Fibroblast of peridontal ligament (primary cell): ENCODE measurements at regions not wholly inside any gene's neighbourhood (a gene's known extent, or its start where the extent isn't known, plus 50 kb on each side); places are given as distances from the start of the nearest gene placed in this dataset.

Experiments
- DNase-seq: peaks from one replicate; pipeline ENCODE4 v3.0.0-alpha.2; 2010; ENCODE audit errors: extremely low read depth

DNA sequence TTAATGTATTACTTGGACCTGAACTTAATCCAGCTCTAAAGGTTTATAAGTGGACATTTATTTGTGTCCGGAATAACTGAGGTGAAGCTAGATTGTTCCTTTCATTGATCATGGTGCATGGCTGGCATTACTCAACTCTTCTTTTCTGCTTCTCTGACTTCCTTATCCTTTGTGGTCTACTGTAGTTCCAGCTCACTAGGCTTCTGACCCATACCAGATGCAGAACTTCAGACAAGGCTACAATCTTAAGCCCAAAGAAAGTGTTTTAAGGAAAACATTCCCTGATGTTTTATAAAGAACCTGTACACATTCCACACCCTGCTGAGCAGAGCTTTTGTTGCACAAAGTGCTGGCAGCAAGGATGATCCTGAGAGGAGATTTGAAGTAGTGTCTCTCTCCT is 250.8 kb upstream of the TGFBR2 start:
- peak; percentile 58 for DNase-seq

DNA sequence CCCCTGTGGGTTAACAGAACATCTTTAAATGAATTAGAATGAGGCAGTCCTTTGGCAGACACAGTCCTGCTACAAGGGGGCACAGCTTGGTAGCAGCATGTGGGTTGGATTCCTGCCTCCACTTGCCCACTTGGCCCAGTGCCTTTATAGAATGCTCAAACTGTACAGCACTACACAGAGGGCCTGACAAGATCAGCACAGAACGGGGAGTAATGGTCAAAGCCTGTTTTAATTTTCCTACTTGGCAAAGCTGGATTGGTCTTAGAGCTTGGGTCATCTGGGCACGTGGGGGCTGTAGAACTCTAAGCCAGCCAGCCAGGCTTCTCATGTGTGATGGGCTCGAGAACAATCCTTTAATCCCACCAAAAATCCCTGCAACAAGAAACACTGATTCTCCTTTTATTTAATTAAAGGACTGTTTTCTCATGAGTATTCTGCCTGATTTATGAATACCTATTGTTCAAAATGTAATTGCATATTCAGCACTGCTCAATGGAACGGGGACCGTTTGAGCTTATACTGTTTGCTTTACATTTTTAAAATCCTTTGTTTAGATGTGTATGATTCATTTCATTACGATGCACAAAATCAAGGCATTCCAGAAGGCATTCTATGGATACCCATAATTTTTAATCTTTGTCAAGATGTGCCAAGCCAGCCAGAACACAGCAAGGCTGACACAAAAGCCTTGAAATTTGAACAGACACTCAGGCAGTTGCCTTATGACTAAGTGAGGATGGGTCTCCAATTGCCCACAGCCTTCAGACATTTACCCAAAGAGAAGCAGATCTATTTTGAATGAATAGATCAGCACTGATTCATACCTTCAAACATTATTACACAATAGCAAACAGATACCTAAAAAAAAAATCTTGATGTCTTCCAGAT is 249.3 kb upstream of the TGFBR2 start:
- DNase-seq = no peak

DNA sequence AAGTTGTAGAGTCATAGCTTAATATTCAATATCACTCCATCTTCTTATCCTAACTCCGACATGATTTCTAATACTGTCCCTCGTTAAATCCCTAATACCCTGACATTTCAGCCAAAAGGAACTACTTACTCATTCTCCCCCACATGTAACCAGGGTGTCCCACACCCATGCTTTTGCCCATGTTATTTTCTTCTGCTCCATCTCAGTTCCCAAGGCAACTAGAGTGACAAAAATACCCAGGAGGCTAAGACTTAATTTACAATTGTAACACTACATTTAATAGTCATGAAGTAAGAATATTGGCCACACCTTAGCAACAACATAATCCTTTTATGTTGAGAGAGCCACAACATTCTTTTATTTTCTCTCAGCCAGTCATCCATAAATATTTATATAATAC is 248.5 kb upstream of the TGFBR2 start:
- no peak for DNase-seq

DNA sequence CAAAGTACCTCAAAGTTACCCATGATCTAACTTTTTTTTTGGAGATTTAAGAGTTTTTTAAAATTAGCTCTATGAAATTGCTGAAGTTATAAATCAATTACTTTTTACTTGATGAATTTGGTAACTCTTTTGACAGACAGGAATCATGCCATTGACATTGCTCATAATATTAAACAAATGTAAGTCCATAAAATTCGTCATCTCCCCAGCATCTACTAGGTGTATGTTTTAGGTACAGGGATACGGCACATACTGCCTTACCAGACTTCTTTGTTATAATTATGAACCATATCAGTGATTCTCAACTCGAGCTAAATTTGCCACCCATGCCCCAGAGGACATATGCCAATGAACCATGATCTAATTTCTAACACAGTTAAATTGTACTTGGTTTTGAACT is 247.5 kb upstream of the TGFBR2 start:
- DNase-seq = no peak

DNA sequence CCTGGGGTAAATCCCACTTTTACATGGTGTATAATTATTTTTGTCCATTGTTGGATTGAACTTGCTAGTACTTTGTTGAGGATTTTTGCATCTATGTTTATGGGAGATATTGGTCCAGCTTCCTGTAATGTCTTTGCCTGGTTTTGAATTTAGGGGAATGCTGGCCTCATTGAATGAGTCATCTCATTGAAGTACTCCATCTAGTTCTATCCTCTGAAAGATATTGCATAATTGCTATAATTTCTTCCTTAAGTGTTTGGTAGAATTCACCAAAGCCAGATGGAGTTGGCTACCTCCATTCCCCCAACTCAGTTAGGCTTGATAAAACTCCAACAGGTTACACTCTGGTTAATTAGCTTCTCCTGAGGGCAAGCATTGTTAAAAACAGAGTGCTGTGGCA is 237.4 kb upstream of the TGFBR2 start:
- peak; percentile 92 for DNase-seq

DNA sequence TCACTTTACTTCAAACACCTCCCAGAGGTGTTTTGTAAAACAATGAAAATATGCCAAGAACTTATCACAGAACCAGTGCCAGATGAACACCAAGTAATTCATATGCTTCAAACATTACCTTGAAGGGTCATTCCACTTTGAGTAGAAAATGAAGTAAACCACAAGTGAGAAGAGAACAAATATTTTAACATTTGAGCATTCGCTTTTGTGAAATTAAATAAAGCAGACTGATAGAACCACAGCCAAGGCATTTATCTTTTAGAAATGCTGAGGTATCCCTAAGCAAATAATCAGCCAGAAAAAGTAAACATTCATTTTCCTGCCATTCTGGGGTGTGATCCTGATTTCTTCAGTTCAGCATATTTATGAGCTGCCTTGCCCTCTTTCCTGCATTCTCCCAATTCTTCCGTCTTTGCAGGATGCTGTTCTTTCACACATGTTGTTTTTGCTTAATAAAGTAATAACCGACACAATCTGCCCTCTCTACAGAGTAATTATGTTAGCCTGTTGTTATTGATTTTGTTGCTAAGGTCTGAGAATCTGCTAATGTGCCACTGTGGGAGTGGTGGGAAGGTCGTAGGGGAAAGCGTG is 235.6 kb upstream of the TGFBR2 start:
- DNase-seq = no peak

DNA sequence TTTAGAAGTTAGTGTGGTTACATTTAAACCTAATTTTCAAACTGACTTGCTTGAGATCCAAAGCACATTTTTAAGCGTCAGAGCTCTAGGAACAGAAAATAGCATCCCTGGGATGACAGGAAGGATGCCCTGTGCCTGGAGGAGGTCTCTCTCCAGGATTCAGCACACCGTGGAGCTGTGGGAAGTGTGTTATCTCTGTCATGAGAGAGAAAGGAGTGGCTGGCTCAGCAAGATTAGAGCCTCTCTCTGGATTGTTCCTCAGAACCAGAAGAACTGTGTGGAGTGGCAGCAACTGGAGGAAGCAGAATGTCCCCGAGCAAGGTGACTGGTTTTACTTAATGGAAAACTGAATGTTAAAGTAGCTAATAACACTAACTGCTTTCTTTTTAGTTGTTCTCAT is 233.6 kb upstream of the TGFBR2 start:
- DNase-seq = no peak

DNA sequence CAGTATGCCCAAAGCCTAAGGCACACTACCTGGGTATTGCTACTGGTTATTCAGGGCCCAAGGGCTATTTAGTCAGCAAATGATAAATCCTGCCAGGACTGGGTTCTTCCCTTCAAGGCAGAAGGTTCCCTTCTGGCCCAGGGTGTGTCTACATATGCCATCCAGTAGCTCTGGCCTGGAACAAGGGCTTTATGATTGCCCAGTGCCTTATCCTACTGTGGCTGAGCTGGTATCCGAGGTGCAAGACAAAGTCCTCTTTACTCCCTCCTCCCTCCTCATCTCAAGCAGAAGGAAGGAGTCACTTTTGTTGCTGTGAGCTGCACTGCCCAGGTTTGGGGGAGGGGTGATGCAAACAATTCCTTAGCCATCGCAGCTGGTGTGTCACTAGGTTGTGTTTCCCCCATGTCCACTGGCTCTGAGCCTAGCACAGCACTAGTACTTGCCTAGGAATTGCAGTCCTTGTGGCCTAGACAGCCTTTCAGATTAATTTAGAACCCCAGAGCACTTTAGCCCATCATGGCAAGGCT is 221.8 kb upstream of the TGFBR2 start:
- DNase-seq = no peak

DNA sequence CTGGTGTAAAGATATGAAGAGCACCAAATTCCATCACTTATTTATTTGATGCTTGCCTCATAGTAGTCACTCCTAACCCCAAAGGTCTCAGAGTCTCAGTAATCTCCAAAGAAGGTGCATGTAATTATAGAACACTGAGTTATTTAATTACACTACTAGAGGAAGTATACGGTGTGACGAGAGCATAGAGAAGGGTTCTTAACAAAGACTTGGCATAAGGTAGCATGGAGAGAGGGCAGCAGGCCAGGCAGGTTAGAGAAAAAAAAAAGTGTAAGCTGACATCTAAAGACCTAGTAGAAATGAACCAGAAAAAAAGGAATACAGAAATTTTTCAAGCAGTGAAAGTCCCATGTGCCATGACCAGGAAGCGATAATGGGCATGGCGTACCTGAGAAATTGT is 213.3 kb upstream of the TGFBR2 start:
- DNase-seq = no peak

DNA sequence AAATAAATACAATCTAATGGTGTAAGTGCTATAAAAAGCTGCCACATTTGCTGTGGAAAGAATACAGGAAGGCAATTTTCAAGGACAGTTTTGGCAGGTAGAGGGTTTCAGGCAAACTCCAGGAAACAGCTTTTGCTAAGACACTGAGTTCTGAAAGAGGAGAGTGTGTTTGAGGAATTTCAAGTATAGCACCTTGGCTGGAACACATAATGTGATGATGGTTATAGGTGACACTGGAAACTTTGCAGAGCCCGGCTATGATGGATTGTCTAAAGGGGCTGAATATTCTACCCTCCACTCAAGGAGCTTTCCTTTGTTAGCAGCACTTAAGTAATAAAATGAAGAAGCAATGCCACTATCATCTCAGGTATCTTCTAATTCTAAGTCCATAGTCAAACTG is 209.4 kb upstream of the TGFBR2 start:
- DNase-seq = no peak

DNA sequence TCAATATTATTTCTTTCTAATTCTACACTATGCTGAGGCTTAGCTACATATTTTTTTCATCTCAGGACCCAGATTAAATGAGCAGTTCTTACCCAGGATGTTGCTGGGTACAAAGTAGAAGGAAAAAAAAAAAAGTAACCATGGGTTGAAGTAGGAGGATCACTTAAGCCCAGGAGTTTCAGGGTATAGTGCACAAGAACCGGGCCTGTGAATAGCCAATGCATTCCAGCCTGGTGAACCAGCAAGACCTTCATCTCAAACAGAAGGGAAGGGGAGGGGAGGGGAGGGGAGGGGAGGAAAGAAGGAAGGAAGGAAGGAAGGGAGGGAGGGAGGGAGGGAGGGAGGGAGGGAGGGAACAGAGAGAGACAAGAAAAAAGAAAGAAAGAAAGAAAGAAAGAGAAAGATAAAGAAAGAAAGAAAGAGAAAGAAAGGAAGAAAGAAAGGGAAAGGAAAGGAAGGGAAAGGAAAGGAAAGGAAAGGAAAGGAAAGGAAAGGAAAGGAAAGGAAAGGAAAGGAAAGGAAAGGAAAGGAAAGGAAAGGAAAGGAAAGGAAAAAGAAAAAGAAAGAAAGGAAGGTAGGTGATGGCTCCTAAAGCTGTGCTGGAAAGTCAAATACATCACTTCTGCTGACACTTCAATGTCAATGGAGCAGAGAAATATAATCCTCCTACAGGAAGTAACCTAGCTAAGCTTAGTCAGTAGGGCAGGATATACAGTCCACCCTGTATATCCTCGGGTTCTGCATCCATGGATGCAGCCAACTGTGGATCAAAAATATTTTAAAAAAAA is 206.8 kb upstream of the TGFBR2 start:
- peak; percentile 18 for DNase-seq

DNA sequence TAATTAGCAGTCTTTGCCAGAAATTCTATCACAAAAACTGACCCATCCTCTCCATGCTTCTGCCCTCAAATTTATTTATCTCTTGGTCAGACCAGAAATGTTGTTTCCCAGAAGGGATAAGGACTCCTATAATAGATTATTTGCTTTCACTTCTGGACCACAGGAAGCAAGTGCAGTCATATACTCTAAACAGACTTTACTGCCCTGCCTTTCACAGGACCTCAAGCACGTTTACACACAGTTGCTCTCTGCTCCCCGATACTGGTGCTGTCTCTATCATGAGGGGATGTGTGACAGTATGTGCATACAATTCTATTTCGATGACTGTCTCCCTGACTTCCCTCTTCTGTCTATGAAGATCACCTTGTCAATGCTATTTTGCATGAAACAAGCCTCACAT is 205.5 kb upstream of the TGFBR2 start:
- peak; percentile 14 for DNase-seq

DNA sequence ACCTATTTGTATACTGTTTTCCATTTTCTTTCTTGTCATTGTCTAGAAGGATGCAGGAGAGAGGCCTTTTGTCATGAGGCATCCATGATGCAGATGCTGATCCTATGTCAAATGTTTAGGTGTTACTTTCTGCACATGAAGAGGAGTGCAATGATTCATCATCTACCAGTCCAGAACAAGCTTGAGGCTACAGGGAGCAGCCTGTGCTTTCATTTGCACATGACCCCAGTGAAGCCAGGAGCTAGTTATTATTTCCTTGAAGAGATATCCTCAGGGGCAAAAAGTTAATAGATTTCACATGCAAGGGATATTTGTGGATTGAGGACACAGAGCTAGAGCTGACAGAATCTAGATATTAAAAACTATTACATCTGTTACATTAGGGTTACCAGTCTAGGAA is 204.4 kb upstream of the TGFBR2 start:
- DNase-seq = peak; percentile 54

DNA sequence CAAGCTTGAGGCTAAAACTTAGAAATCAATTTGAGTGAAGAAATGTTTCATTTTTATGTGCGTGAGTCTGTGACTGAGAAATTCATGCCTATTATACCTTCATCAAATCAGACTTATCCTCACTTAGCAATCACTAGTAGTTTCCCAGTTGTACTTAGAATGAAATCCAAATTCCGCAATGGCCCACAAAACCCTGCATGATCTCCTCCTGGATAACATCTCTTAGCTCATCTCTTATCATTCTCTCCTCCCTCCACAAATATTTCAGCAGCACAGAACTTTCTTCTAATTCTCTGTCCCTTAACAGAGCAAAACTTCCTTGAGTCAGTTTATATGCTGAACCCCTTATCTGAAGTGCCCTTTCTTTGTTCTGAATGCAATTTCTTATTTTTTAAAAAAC is 198.8 kb upstream of the TGFBR2 start:
- DNase-seq = no peak

DNA sequence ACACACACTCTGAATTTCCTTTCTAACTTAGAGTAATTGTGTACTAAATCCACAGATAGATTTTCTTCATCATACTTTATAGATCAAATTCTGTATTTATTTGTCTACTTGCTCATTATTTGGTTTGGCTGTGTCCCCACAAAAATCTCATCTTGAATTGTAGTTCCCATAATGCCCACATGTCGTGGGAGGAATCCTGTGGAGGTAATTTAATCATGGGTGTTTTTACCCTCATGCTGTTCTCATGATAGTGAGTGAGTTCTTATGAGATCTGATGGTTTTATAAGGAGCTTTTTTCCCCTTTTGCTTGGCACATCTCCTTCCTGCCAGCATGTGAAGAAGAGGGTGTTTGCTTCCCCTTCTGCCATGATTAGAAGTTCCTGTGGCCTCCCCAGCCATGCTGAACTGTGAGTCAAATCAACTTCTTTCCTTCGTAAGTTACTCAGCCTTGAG is 198.3 kb upstream of the TGFBR2 start:
- peak; percentile 37 for DNase-seq

DNA sequence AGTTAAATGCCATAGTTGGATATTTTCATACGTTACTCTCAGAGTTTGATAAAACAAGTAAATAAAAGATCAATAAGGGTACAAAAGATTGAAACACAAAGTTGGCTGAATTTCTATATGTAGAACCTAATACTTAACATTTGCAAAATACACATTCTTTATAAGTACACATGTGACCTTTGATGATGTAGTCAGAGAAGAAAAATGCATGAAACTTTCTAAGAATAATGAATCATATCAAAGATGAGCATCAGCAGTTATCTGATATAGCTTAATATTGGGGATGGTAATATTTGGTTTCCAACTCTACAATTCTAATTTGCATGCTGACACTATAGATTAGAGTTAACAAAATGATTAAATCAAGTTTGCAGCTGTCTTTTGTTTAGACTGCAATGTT is 188.0 kb upstream of the TGFBR2 start:
- peak; percentile 31 for DNase-seq

DNA sequence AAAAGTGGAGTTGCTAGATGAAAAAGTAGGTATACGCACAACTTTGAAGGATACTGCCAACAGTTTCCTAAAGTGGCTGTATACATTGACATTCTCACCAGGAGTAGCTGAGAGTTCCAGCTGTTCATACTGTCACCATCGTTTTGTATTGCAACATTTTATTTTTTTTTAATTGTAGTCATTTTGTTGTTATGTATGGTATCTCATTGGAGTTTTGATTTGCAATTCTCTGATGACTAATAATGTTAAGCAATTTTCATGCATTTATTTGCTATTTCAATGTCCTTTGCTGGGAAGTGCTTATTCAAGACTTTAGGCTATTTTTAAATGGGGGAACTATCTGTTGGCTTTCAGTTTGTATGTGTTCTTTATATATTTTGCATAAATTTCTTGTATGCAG is 185.1 kb upstream of the TGFBR2 start:
- peak; percentile 51 for DNase-seq

DNA sequence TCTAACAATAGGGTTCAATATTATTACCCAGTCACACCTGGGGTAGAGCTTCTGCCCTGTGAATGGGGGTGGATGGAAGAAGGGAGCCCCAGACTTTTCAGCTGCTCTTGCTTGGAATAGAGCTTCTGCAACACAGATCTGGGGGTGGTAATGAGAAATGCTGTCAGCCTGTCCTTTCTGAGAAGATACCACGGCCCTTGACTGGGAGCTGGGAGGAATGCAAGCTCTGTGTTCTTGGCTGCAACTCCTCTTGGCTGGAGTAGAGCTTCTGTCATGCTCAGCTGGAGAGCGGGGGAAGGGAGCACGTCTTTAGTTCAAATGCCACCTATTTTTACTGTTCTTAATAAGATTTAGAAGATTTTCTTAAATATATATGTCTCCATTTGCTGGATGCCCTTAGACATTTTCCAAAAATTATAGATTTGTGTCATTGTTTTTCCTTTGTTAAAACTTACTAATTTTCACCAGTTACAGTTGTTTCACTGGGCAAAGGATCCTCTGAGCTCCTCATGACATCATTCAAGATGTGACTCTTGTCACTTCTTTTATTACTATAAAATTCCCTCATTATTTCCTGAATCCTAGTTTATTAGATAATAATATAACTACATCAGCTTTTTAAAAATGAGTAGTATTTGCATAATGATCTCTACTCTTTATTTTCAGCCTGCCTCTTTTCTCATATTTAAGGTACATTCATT is 180.0 kb upstream of the TGFBR2 start:
- peak; percentile 73 for DNase-seq

DNA sequence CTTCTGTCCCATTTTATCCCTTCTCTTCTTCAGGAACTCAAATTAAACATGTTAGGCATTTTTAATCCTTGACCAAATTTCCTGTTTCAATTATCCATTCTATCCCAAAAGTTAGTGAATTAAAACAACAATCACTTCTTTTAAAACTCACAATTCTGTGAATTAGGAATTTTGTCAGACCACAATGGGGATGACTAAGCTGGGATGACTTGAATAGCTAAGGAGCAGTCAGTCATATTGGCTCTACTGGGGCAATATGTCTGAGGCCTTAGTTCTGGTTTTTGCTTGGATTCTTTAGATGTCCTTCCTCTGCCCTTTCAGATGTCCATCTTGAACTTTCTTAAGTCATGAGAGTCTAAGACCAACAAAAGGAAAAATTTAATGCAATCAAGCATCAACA is 178.2 kb upstream of the TGFBR2 start:
- peak; percentile 69 for DNase-seq

DNA sequence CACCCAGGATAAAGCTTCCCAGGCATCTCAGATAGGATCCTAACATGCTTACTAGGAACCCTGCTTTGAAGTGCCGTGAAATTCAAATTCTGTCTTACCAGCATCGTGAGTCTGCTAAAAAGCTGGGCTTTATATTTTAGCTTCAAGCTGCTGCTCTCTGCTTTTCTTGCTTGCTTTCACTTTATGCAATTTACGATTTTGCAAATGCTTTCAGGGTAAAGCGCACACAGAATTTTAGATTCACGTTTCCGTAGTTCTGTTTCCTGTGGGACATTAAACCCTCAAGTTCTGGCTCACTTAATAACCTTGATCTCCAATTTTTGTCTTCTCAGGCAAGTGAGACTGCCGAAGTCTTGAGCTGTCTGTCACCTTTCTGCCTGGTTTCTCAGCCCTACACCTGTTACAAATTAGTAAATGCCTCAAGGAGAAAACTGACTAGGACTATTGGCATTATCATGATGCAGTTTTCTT is 170.5 kb upstream of the TGFBR2 start:
- DNase-seq = peak; percentile 26

DNA sequence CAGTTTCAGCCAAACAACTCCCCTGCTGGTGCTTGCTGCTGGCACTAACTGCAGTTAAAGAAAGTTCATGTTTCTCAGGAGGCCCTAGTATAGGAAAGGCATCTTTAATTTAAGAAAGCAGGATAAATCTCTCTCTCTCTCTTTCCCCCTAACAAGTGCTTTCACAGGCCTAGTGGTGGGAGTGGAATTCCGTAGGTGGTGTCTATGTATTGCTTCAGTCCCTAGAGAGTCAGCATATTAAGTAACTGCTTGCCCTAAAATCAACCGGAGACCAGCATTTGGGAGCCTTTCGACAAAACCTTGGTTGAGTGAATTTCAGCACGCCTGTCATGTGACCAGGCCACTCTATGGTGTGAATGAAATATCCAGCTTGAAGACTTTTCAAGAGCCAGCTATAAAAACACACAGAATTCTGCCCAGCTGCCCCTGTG is 169.2 kb upstream of the TGFBR2 start:
- peak; percentile 61 for DNase-seq

DNA sequence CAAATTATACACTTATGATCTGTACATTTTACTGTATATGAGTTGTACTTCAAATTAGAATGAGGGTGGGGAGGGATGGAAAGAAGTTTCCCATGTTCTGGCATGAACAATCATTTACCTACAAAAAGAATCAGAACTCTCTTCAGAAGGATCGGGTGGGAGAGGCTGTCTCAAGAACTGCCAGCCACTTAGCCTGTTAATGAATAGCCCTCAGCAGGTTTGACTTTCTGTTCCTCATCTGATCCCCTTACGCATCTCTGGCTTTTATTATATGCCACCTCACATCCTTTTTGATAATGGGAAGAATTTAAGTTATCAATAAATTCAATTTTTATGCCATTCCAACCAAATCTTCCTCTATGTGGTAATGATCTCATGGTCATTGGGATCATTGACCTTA is 168.3 kb upstream of the TGFBR2 start:
- no peak for DNase-seq
